HL-60 (cell line): ENCODE measurements at regions not wholly inside any gene's neighbourhood (a gene's known extent, or its start where the extent isn't known, plus 50 kb on each side); places are given as distances from the start of the nearest gene placed in this dataset.

ENCODE experiments used
- DNase-seq, 2 experiments: peaks; one replicate each; pipeline ENCODE4 v3.0.0-alpha.2; 2010 to 2020; ENCODE audit warnings: low read depth in 1 of 2, low spot score in 1 of 2
- H3K27ac ChIP-seq: fragments of 250-450 bp; sonication (Bioruptor Pico); replicated peaks from 2 replicates; pipeline ENCODE4 v1.5.1; 2020; ENCODE audit warnings: mild to moderate bottlenecking, moderate library complexity
- H3K27me3 ChIP-seq: fragments of 250-450 bp; sonication (Bioruptor Pico); 2 replicates; pipeline ENCODE4 v1.5.1; 2021; ENCODE audit warnings: mild to moderate bottlenecking, moderate library complexity; ENCODE audit not compliant: insufficient read depth, poor library complexity, severe bottlenecking
- H3K4me3 ChIP-seq: replicated peaks from 2 replicates; pipeline ENCODE4 v1.5.1; 2011; ENCODE audit warnings: mild to moderate bottlenecking, control low read depth, low read length; ENCODE audit not compliant: insufficient read depth
- CTCF ChIP-seq: IDR thresholded peaks from one replicate; pipeline ENCODE4 v1.5.1; 2011; ENCODE audit warnings: low read length, control low read depth, inconsistent platforms; ENCODE audit not compliant: insufficient read depth
- GABPA ChIP-seq: IDR thresholded peaks from 2 replicates; pipeline ENCODE4 v1.6.1; 2012; ENCODE audit warnings: low read depth
- POLR2AphosphoS5 ChIP-seq: IDR thresholded peaks from 2 replicates; pipeline ENCODE4 v1.6.1; 2012; ENCODE audit warnings: low read depth
- REST ChIP-seq: IDR thresholded peaks from 2 replicates; pipeline ENCODE4 v1.6.1; 2012; ENCODE audit warnings: low read depth; ENCODE audit not compliant: insufficient replicate concordance
- SPI1 ChIP-seq: IDR thresholded peaks from 2 replicates; pipeline ENCODE4 v1.6.1; 2012; ENCODE audit warnings: low read depth, mild to moderate bottlenecking, borderline replicate concordance

- Histone ChIP-seq H3K27me3 (no peaks in the 10 kb centered on the region), H3K27ac (no peak overlapping the region), H3K4me3 (no peak overlapping the region)
- TF ChIP-seq REST (no peak), POLR2AphosphoS5 (no peak), GABPA (no peak), CTCF (no peak), SPI1 (no peak)
- no peak for DNase-seq
These were observed 262.8 kb upstream of the RFC3 start for GRCh38 chr13:33554919-33555791.

- DNase-seq: no peak
- Histone ChIP-seq H3K27ac (no peak overlapping the region), H3K4me3 (no peak overlapping the region), H3K27me3 (no peaks in the 10 kb centered on the region)
- no peak for TF ChIP-seq REST
- no peak for TF ChIP-seq POLR2AphosphoS5
- no peak for TF ChIP-seq SPI1
- TF ChIP-seq GABPA: no peak
These were observed 261.1 kb upstream of the RFC3 start for GRCh38 chr13:33556828-33557227.

- Histone ChIP-seq H3K27ac (no peak overlapping the region), H3K4me3 (no peak overlapping the region), H3K27me3 (no peaks in the 10 kb centered on the region)
- TF ChIP-seq CTCF: no peak
- TF ChIP-seq GABPA: no peak
- TF ChIP-seq REST: no peak
- no peak for TF ChIP-seq POLR2AphosphoS5
- no peak for TF ChIP-seq SPI1
- DNase-seq: no peak
These were observed 257.2 kb upstream of the RFC3 start for GRCh38 chr13:33560726-33561125.
